ENCODE measurements at regions not wholly inside any gene's neighbourhood (a gene's known extent, or its start where the extent isn't known, plus 50 kb on each side); places are given as distances from the start of the nearest gene placed in this dataset.

DNA sequence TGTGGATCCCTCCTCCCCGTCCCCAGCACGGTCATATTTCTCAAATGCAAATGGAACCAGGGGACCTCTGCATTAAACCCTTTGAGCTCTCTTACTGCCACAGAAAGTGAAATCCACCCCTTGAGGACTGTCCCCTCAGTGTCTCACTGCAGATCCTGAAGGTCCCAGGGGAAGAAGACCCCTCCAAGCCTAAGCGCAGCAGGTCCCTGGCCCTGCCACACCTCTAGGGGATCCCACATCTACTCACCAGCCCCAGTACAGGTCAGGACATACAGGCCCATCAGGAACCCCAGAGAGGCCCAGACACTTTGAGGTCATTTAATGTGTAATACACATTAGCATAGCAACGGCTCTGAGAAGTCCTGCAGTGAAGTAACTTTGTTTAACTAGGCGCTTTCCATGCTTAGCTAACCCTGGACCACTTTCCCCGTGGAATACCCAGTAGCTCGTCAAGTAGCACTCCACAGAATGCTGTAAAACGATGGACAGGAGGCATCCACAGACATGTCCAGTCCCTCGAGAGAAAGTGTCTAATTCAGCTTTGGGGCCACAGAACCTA is 54.7 kb upstream of the ALDH1B1 start:
- POLR2A ChIA-PET: no interaction called here
- CTCF ChIA-PET: no interaction called here
- DNase-seq (no peak), ATAC-seq (ENCODE audit: low read depth) (no peak)
- Mint-ChIP-seq H3K27me3 (peaks cover 10% of the 10 kb centered on the region), H3K9me3 (no peaks in the 10 kb centered on the region), H3K27ac (no peak overlapping the region), H3K4me1 (no peaks in the 10 kb centered on the region), H3K36me3 (ENCODE audit: low read depth) (no peaks in the 10 kb centered on the region), H3K4me3 (no peak overlapping the region)
- intact Hi-C loops (cut with micrococcal nuclease): no loop called here
- TF ChIP-seq, protein P1, sequence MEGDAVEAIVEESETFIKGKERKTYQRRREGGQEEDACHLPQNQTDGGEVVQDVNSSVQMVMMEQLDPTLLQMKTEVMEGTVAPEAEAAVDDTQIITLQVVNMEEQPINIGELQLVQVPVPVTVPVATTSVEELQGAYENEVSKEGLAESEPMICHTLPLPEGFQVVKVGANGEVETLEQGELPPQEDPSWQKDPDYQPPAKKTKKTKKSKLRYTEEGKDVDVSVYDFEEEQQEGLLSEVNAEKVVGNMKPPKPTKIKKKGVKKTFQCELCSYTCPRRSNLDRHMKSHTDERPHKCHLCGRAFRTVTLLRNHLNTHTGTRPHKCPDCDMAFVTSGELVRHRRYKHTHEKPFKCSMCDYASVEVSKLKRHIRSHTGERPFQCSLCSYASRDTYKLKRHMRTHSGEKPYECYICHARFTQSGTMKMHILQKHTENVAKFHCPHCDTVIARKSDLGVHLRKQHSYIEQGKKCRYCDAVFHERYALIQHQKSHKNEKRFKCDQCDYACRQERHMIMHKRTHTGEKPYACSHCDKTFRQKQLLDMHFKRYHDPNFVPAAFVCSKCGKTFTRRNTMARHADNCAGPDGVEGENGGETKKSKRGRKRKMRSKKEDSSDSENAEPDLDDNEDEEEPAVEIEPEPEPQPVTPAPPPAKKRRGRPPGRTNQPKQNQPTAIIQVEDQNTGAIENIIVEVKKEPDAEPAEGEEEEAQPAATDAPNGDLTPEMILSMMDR (IDR thresholded peaks at IDR 0.05): no peak

DNA sequence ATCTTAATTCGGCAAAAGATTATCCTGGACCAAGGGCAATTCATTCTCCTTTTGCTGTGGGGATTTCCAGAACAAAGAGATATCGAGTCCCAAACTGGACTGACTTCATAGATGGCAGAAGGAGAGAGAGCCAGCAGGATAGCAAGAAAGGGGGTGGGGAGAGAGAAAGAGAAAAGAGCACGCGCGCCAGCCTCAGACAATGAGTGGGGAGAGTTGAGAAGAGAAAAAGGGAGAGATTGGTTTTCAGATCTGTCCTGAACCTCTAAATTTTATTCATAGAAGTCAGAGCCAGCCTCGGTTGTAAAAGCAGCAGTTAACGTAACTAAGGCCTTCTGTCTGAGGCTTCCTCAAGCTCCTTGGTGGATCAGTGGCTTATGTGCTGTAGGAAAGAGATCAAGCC is 55.3 kb upstream of the ALDH1B1 start:
- Mint-ChIP-seq H3K27me3 (peaks cover 10% of the 10 kb centered on the region), H3K9me3 (no peaks in the 10 kb centered on the region), H3K4me3 (no peak overlapping the region), H3K36me3 (ENCODE audit: low read depth) (no peaks in the 10 kb centered on the region), H3K27ac (no peak overlapping the region), H3K4me1 (no peaks in the 10 kb centered on the region)
- DNase-seq: no peak
- CTCF ChIA-PET: no interaction called here
- no peak for ATAC-seq (ENCODE audit: low read depth)
- TF ChIP-seq, protein P1 (IDR thresholded peaks at IDR 0.05): no peak
- intact Hi-C loops (cut with micrococcal nuclease): no loop called here
- POLR2A ChIA-PET: no interaction called here

DNA sequence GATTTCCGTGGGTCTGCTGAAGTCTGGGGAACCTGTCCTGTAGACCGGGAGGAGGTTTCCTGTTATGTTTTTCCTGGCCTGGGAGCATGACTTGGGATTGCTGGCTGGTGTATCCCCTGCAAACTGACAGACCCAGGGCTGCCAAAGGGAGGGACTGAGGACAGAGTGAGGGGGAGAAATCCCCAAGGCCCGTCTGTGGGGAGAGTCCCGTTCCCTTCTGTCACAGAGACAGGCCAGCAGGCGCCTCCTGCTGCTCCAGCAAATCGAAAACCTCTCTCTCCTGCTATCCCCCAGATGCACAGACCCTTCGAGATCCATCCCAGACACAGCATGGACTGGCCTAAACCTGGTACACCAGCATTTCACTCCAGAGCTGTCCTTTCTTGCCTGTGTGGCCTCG is 56.2 kb upstream of the ALDH1B1 start:
- ChIA-PET CTCF (no interaction called here), POLR2A (no interaction called here)
- Mint-ChIP-seq H3K4me3 (no peak overlapping the region), H3K27me3 (peaks cover 8% of the 10 kb centered on the region), H3K4me1 (no peaks in the 10 kb centered on the region), H3K9me3 (no peaks in the 10 kb centered on the region), H3K27ac (no peak overlapping the region), H3K36me3 (ENCODE audit: low read depth) (no peaks in the 10 kb centered on the region)
- ATAC-seq (ENCODE audit: low read depth): no peak
- TF ChIP-seq, protein P1 (IDR thresholded peaks at IDR 0.05): no peak
- intact Hi-C loops (cut with micrococcal nuclease): no loop called here
- DNase-seq: no peak

DNA sequence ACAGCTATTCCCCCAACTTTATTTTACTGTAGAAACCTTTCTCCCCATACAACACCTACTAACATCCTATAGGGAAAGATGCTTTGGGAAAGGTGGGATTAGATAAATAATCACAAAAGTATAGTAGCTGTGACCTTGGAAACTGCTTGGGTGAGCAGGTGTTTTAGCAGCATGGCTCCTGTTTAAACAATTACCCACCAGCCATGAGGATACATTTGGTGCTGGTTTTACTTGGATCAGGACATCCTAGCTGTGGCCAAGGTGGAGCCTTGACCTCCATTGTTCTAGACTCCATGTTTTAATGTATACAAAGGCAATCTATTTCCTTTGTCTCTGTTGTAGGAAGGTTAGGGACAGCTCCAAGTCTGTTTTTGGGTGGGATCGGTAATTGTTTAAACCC is 56.8 kb upstream of the ALDH1B1 start:
- no peak for ATAC-seq (ENCODE audit: low read depth)
- no peaks in the 10 kb centered on the region for H3K9me3 Mint-ChIP-seq
- no peaks in the 10 kb centered on the region for H3K36me3 Mint-ChIP-seq (ENCODE audit: low read depth)
- no peaks in the 10 kb centered on the region for H3K4me1 Mint-ChIP-seq
- peaks cover 8% of the 10 kb centered on the region for H3K27me3 Mint-ChIP-seq
- POLR2A ChIA-PET: no interaction called here
- TF ChIP-seq, protein P1 (IDR thresholded peaks at IDR 0.05): no peak
- CTCF ChIA-PET: no interaction called here
- no peak overlapping the region for H3K4me3 Mint-ChIP-seq
- intact Hi-C loops (cut with micrococcal nuclease): no loop called here
- no peak for DNase-seq
- no peak overlapping the region for H3K27ac Mint-ChIP-seq

DNA sequence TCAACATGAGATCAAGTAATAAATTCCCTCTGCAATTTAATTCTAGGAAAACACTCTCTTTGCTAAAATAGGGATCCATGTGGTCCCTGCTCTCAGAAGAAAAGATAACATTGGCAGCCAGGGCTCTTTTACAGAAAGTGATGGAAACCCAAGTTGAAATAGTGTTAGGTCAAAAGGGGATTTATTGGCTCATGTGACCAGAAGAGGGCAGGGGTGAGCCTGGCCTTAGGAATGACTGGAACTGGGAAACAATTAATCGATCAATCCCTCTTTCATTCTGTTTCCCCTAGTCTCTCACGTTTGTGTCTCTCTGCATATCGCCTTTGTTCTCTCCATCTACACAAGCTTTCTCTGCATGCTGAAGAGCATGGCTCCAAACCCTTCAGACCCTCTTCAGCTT is 58.3 kb upstream of the ALDH1B1 start:
- Mint-ChIP-seq H3K27me3 (peaks cover 13% of the 10 kb centered on the region), H3K9me3 (no peaks in the 10 kb centered on the region), H3K36me3 (ENCODE audit: low read depth) (no peaks in the 10 kb centered on the region), H3K27ac (no peak overlapping the region), H3K4me1 (no peaks in the 10 kb centered on the region), H3K4me3 (no peak overlapping the region)
- intact Hi-C loops (cut with micrococcal nuclease): no loop called here
- TF ChIP-seq, protein P1 (IDR thresholded peaks at IDR 0.05): no peak
- ChIA-PET POLR2A (no interaction called here), CTCF (no interaction called here)
- DNase-seq (no peak), ATAC-seq (ENCODE audit: low read depth) (no peak)
